ENCODE measurements at regions not wholly inside any gene's neighbourhood (a gene's known extent, or its start where the extent isn't known, plus 50 kb on each side); places are given as distances from the start of the nearest gene placed in this dataset.
A peak's percentile ranks its signal among the peaks of the same experiment; 100 is the strongest.
"Not testable (repeated sequence)": the region's sequence is repeated elsewhere in the genome, so short reads cannot be mapped to it uniquely, and the experiment has no call there.

GRCh38 chr2:35510636-35511035 lies 844.9 kb upstream of the CRIM1 start:
- DNase-seq = no peak

GRCh38 chr2:35508601-35509000 lies 847.0 kb upstream of the CRIM1 start:
- DNase-seq = no peak

GRCh38 chr2:35504419-35504818 lies 851.2 kb upstream of the CRIM1 start:
- DNase-seq = no peak

GRCh38 chr2:35503738-35504199 lies 851.8 kb upstream of the CRIM1 start:
- no peak for DNase-seq

- DNase-seq = no peak
Measured at GRCh38 chr2:35503311-35503710, 852.3 kb upstream of the CRIM1 start.

GRCh38 chr2:35501076-35501475 lies 854.5 kb upstream of the CRIM1 start:
- no peak for DNase-seq

GRCh38 chr2:35496022-35496421 lies 859.6 kb upstream of the CRIM1 start:
- DNase-seq = no peak

- peak; percentile 3 for DNase-seq
Measured at GRCh38 chr2:35495182-35495581, 860.4 kb upstream of the CRIM1 start.

GRCh38 chr2:35478121-35478520 lies 877.5 kb upstream of the CRIM1 start:
- DNase-seq = not testable (repeated sequence)

GRCh38 chr2:35468245-35468644 lies 887.3 kb upstream of the CRIM1 start:
- DNase-seq = no peak

- peak; percentile 30 for DNase-seq
Measured at GRCh38 chr2:35463805-35464596, 891.6 kb upstream of the CRIM1 start.

- DNase-seq = no peak
Measured at GRCh38 chr2:35462226-35462998, 893.2 kb upstream of the CRIM1 start.

- no peak for DNase-seq
Measured at GRCh38 chr2:35461406-35461805, 894.2 kb upstream of the CRIM1 start.

GRCh38 chr2:35454966-35455638 lies 900.5 kb upstream of the CRIM1 start:
- DNase-seq = no peak

GRCh38 chr2:35447821-35448220 lies 907.8 kb upstream of the CRIM1 start:
- DNase-seq = no peak

GRCh38 chr2:35447215-35447614 lies 908.4 kb upstream of the CRIM1 start:
- peak; percentile 76 for DNase-seq

- DNase-seq = peak; percentile 6
Measured at GRCh38 chr2:35443087-35443486, 912.5 kb upstream of the CRIM1 start.

- DNase-seq = not testable (repeated sequence)
Measured at GRCh38 chr2:35441575-35441974, 914.0 kb upstream of the CRIM1 start.

GRCh38 chr2:35440308-35440707 lies 915.3 kb upstream of the CRIM1 start:
- not testable (repeated sequence) for DNase-seq

- DNase-seq = not testable (repeated sequence)
Measured at GRCh38 chr2:35436893-35437292, 918.7 kb upstream of the CRIM1 start.

GRCh38 chr2:35428548-35428947 lies 927.0 kb upstream of the CRIM1 start:
- DNase-seq = peak; percentile 64

GRCh38 chr2:35421485-35421884 lies 934.1 kb upstream of the CRIM1 start:
- DNase-seq = no peak

- DNase-seq = no peak
Measured at GRCh38 chr2:35417293-35417692, 938.3 kb upstream of the CRIM1 start.
